GM23338 (cell line): ENCODE measurements at regions not wholly inside any gene's neighbourhood (a gene's known extent, or its start where the extent isn't known, plus 50 kb on each side); places are given as distances from the start of the nearest gene placed in this dataset.

Experiments used
- ATAC-seq: fragments of 200-7000 bp; cut with Tn5 transposase; 3 replicates; pipeline ENCODE4 v1.9.1; 2020
- DNase-seq: peaks from one replicate; pipeline ENCODE4 v3.0.0-alpha.2; 2015; ENCODE audit warnings: low spot score
- H2AFZ ChIP-seq: fragments of 200-600 bp; sonication (generic); 2 replicates; pipeline ENCODE4 v1.8.0; 2016; ENCODE audit warnings: antibody characterized with exemption, mild to moderate bottlenecking, moderate library complexity
- H3F3A ChIP-seq: fragments of 200-600 bp; sonication (generic); replicated peaks from 2 replicates; pipeline ENCODE4 v1.8.0; 2017; ENCODE audit warnings: antibody characterized with exemption, mixed run types, low read depth
- H3K27ac ChIP-seq: fragments of 200-600 bp; sonication (generic); 2 replicates; pipeline ENCODE4 v1.6.1; 2016; ENCODE audit warnings: low read depth
- H3K27me3 ChIP-seq: fragments of 200-600 bp; sonication (generic); 2 replicates; pipeline ENCODE4 v1.8.0; 2016; ENCODE audit warnings: mild to moderate bottlenecking, mixed run types, moderate library complexity; ENCODE audit not compliant: insufficient read depth
- H3K36me3 ChIP-seq: fragments of 200-600 bp; sonication (generic); 2 replicates; pipeline ENCODE4 v1.8.0; 2016; ENCODE audit warnings: mild to moderate bottlenecking; ENCODE audit not compliant: insufficient read depth
- H3K4me1 ChIP-seq: fragments of 200-600 bp; sonication (generic); 2 replicates; pipeline ENCODE4 v1.8.0; 2016; ENCODE audit warnings: mild to moderate bottlenecking, moderate library complexity; ENCODE audit not compliant: insufficient read depth
- H3K4me2 ChIP-seq: fragments of 200-600 bp; sonication (generic); 2 replicates; pipeline ENCODE4 v1.7.1; 2017; ENCODE audit warnings: mixed run types
- H3K4me3 ChIP-seq: fragments of 200-600 bp; sonication (generic); 2 replicates; pipeline ENCODE4 v1.6.1; 2016; ENCODE audit warnings: mixed run types
- H3K79me2 ChIP-seq: fragments of 200-600 bp; sonication (generic); replicated peaks from 2 replicates; pipeline ENCODE4 v1.8.0; 2017; ENCODE audit warnings: mild to moderate bottlenecking; ENCODE audit not compliant: insufficient read depth
- H3K9me2 ChIP-seq: fragments of 200-600 bp; sonication (generic); 2 replicates; pipeline ENCODE4 v1.8.0; 2017; ENCODE audit not compliant: insufficient read depth
- H4K20me1 ChIP-seq: fragments of 200-600 bp; sonication (generic); replicated peaks from 2 replicates; pipeline ENCODE4 v1.8.0; 2017; ENCODE audit warnings: mild to moderate bottlenecking; ENCODE audit not compliant: insufficient read depth
- H3K27ac Mint-ChIP-seq: 2 replicates; pipeline ENCODE4 v1.8.0; 2020; ENCODE audit warnings: inconsistent platforms, mild to moderate bottlenecking, moderate library complexity, mixed read lengths
- H3K27me3 Mint-ChIP-seq: 3 replicates; pipeline ENCODE4 v1.8.0; 2022; ENCODE audit warnings: low read depth, mild to moderate bottlenecking, moderate library complexity, mixed read lengths, inconsistent platforms; ENCODE audit not compliant: insufficient read depth, poor library complexity
- H3K36me3 Mint-ChIP-seq: 3 replicates; pipeline ENCODE4 v1.8.0; 2021; ENCODE audit warnings: low read depth, mild to moderate bottlenecking, inconsistent platforms, moderate library complexity, mixed read lengths
- H3K4me1 Mint-ChIP-seq: 3 replicates; pipeline ENCODE4 v1.8.0; 2020; ENCODE audit warnings: mild to moderate bottlenecking, inconsistent platforms, mixed read lengths
- H3K4me3 Mint-ChIP-seq: 3 replicates; pipeline ENCODE4 v1.8.0; 2021; ENCODE audit warnings: moderate library complexity, mild to moderate bottlenecking, inconsistent platforms, mixed read lengths
- H3K9me3 Mint-ChIP-seq: 3 replicates; pipeline ENCODE4 v1.8.0; 2020; ENCODE audit warnings: moderate library complexity, mild to moderate bottlenecking, inconsistent platforms, mixed read lengths
- CREB1 ChIP-seq: fragments of 250-450 bp; sonication (Bioruptor Pico); IDR thresholded peaks from 2 replicates; pipeline ENCODE4 v1.5.0; 2020; ENCODE audit warnings: low read depth, mild to moderate bottlenecking, moderate library complexity
- EZH2 ChIP-seq: fragments of 200-600 bp; sonication (generic); IDR thresholded peaks from one replicate; pipeline ENCODE4 v1.8.0; 2017; ENCODE audit warnings: antibody characterized with exemption, mild to moderate bottlenecking, low read depth; ENCODE audit not compliant: unreplicated experiment
- EZH2phosphoT487 ChIP-seq: fragments of 200-600 bp; sonication (generic); IDR thresholded peaks from one replicate; pipeline ENCODE4 v1.8.1; 2018; ENCODE audit warnings: antibody characterized with exemption; ENCODE audit not compliant: unreplicated experiment
- JUNB ChIP-seq: IDR thresholded peaks from one replicate; pipeline ENCODE4 v1.6.1; 2016; ENCODE audit warnings: antibody characterized with exemption; ENCODE audit not compliant: unreplicated experiment
- NANOG ChIP-seq: IDR thresholded peaks from 2 replicates; pipeline ENCODE4 v1.6.1; 2016; ENCODE audit warnings: antibody characterized with exemption, borderline replicate concordance
- POLR2AphosphoS5 ChIP-seq: IDR thresholded peaks from 2 replicates; pipeline ENCODE4 v1.6.1; 2016; ENCODE audit warnings: antibody characterized with exemption, low read depth
- STAT1 ChIP-seq: IDR thresholded peaks from one replicate; pipeline ENCODE4 v1.6.1; 2016; ENCODE audit warnings: antibody characterized with exemption; ENCODE audit not compliant: unreplicated experiment
- ZNF114 ChIP-seq: fragments of 250-450 bp; sonication (Bioruptor Pico); IDR thresholded peaks from 2 replicates; pipeline ENCODE4 v1.5.0; 2020; ENCODE audit warnings: mild to moderate bottlenecking, moderate library complexity
- ZNF462 ChIP-seq: fragments of 250-450 bp; sonication (Bioruptor Pico); IDR thresholded peaks from 2 replicates; pipeline ENCODE4 v1.5.0; 2020; ENCODE audit warnings: mild to moderate bottlenecking, moderate library complexity

DNA sequence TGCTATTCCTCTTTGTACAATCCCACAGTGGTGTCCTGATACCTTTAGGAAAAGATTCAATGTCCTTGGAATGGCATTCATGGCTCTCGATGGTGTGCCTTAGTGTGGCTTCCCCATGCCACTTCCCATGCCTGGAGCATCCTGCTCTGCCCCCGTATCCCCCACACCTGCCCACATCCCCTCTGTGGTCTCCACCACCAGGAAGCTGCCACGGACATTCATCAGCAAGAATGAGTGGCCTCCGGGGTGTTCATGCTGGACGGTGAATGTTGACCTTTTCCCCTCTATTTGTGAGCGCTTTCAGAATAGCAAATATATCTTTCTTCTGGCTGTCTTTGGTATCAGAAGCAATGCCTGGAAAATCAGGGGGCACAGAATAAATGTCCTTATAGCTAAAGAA, 262.0 kb upstream of the NRP1 start (continued):
- TF ChIP-seq ZNF462 (CRISPR knock-in tag) (no peak), CREB1 (CRISPR knock-in tag) (no peak)

DNA sequence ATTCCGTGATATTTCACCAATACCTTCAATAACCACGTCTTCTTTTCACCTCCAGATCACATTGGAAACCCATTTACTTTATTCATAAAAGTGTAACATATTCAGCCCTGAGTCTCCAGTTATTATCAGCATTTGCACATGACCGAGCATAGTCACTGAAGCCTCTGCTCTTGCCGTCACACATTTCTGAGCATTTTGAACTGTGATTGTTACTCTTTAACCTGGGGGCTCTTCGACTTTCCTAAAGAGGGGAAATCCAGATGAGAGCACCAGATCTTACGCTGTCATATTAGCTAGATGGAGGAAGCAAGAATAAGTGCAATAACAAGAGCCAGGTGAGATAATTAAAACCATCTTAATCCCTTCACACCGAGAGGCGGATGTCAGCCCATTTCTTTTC, 260.0 kb upstream of the NRP1 start:
- no peak overlapping the region for H3K27ac Mint-ChIP-seq
- ATAC-seq (no peak), DNase-seq (no peak)
- peaks cover 10% of the 10 kb centered on the region for H3K36me3 Mint-ChIP-seq
- no peak overlapping the region for H3K4me3 Mint-ChIP-seq
- H3K4me1 ChIP-seq = no peaks in the 10 kb centered on the region
- no peak overlapping the region for H3K4me3 ChIP-seq
- 0 out of 2 replicates have a peak, but pooled peaks cover 10% of the 10 kb centered on the region for H3K9me2 ChIP-seq
- H3K9me3 Mint-ChIP-seq = peaks cover 11% of the 10 kb centered on the region
- no peaks in the 10 kb centered on the region for H3K36me3 ChIP-seq
- no peaks in the 10 kb centered on the region for H3K27me3 ChIP-seq
- H3K27ac ChIP-seq = no peak overlapping the region
- no peaks in the 10 kb centered on the region for H3F3A ChIP-seq
- no peaks in the 10 kb centered on the region for H4K20me1 ChIP-seq
- H3K79me2 ChIP-seq = no peaks in the 10 kb centered on the region
- no peaks in the 10 kb centered on the region for H3K4me1 Mint-ChIP-seq
- H3K27me3 Mint-ChIP-seq = no peaks in the 10 kb centered on the region
- H2AFZ ChIP-seq = peak overlapping the region; percentile 21; the same call in 1 of the 2 replicates
- no peak overlapping the region for H3K4me2 ChIP-seq
- no peak for TF ChIP-seq ZNF114 (CRISPR knock-in tag)
- no peak for TF ChIP-seq ZNF462 (CRISPR knock-in tag)
- no peak for TF ChIP-seq EZH2phosphoT487
- no peak for TF ChIP-seq NANOG
- no peak for TF ChIP-seq EZH2
- no peak for TF ChIP-seq JUNB
- no peak for TF ChIP-seq STAT1
- TF ChIP-seq CREB1 (CRISPR knock-in tag) = no peak
- no peak for TF ChIP-seq POLR2AphosphoS5
